Liver (tissue), 3 donors: ENCODE measurements at regions not wholly inside any gene's neighbourhood (a gene's known extent, or its start where the extent isn't known, plus 50 kb on each side); places are given as distances from the start of the nearest gene placed in this dataset.

Source experiments
- CTCF ChIP-seq: fragments of 150-350 bp; IDR thresholded peaks from 2 replicates; pipeline ENCODE4 v1.5.1; 2017; ENCODE audit warnings: improper control_type of control experiment, low read depth, low read length; ENCODE audit not compliant: missing input control
- GABPA ChIP-seq, 2 donors: IDR thresholded peaks in 1 of 2; conservative IDR thresholded peaks in 1 of 2; 2 replicates each; pipeline ENCODE4 v1.6.1; 2016; ENCODE audit warnings: antibody characterized with exemption in 2 of 2, mild to moderate bottlenecking in 1 of 2, moderate library complexity in 1 of 2
- YY1 ChIP-seq: IDR thresholded peaks from 2 replicates; pipeline ENCODE4 v1.6.1; 2016; ENCODE audit warnings: antibody characterized with exemption, mild to moderate bottlenecking
- donor health status: healthy.
- donor health status: healthy.

- no peak for TF ChIP-seq GABPA (IDR thresholded peaks at IDR 0.05 in 1 of 2, conservative IDR thresholded peaks at IDR 0.05 in 1 of 2)
- peak; percentile 69 for TF ChIP-seq YY1
- no peak for TF ChIP-seq CTCF
Observed at GRCh38 chr7:66535414-66536329, 93.0 kb upstream of the KCTD7 start.
